NCI-H526 (cell line): ENCODE measurements at regions not wholly inside any gene's neighbourhood (a gene's known extent, or its start where the extent isn't known, plus 50 kb on each side); places are given as distances from the start of the nearest gene placed in this dataset.

ENCODE experiments used
- DNase-seq, 2 experiments: peaks; one replicate each; lab custom pipeline; 2025; lab: John Stamatoyannopoulos, UW

- no peak for DNase-seq
Observed at GRCh38 chr2:100192825-100193224, 50.4 kb upstream of the AFF3 start.

GRCh38 chr2:100192300-100192699, 49.9 kb upstream of the AFF3 start:
- DNase-seq = no peak
